B cell (primary cell): ENCODE measurements at regions not wholly inside any gene's neighbourhood (a gene's known extent, or its start where the extent isn't known, plus 50 kb on each side); places are given as distances from the start of the nearest gene placed in this dataset.

Source experiments
- ATAC-seq: fragments of 200-7000 bp; cut with Tn5 transposase; one replicate; pipeline ENCODE4 v1.10.0; 2021; ENCODE audit warnings: low read depth, mild to moderate bottlenecking, moderate number of reproducible peaks, moderate library complexity
- CTCF ChIA-PET: fragments of 350-600 bp; sonication (Branson Sonifier 250); formaldehyde crosslinking; loops from one replicate; lab custom pipeline; 2021; ENCODE audit warnings: antibody characterized with exemption, inconsistent platforms; lab: Charles Lee
- POLR2A ChIA-PET: fragments of 350-600 bp; sonication (Branson Sonifier 250); formaldehyde crosslinking; loops from one replicate; lab custom pipeline; 2021; ENCODE audit warnings: antibody characterized with exemption; lab: Charles Lee
- DNase-seq: peaks from one replicate; pipeline ENCODE4 v3.0.0; 2013
- H2AFZ ChIP-seq: 2 replicates; pipeline ENCODE4 v1.6.1; 2012; ENCODE audit warnings: mild to moderate bottlenecking, low read depth, low read length; ENCODE audit not compliant: insufficient read depth, poor library complexity, severe bottlenecking
- H3K27ac ChIP-seq, 2 donors: 1 replicate in 1 of 2; 2 replicates in 1 of 2; pipeline ENCODE4 v1.5.1; 2012 to 2013; ENCODE audit warnings: low read length in 2 of 2, mild to moderate bottlenecking in 2 of 2, moderate library complexity in 1 of 2
- H3K27me3 ChIP-seq, 4 experiments: fragments of 200-600 bp in 1 of 4; sonication (generic) in 1 of 4; replicated peaks in 1 of 4; 1 replicate in 2 of 4; 2 replicates in 2 of 4; pipeline versions ENCODE4 v1.6.1 to v1.7.0; 2013 to 2016; ENCODE audit warnings: low read length in 3 of 4, mild to moderate bottlenecking in 2 of 4, mixed read lengths in 1 of 4, moderate library complexity in 1 of 4; ENCODE audit not compliant: insufficient read depth in 4 of 4, control insufficient read depth in 3 of 4; ENCODE audit errors: control extremely low read depth in 1 of 4
- H3K36me3 ChIP-seq, 2 experiments: replicated peaks in 1 of 2; 1 replicate in 1 of 2; 2 replicates in 1 of 2; pipeline versions ENCODE4 v1.6.1 to v1.7.1; 2013; ENCODE audit warnings: low read length in 1 of 2; ENCODE audit not compliant: insufficient read depth in 2 of 2, control insufficient read depth in 1 of 2; ENCODE audit errors: control extremely low read depth in 1 of 2, extremely low read depth in 1 of 2
- H3K4me1 ChIP-seq, 2 donors: fragments of 200-600 bp in 1 of 2; sonication (generic) in 1 of 2; 1 replicate in 1 of 2; 2 replicates in 1 of 2; pipeline versions ENCODE4 v1.5.1 to v1.6.1; 2013 to 2017; ENCODE audit warnings: low read length in 2 of 2; ENCODE audit not compliant: control insufficient read depth in 2 of 2, insufficient read depth in 2 of 2
- H3K4me2 ChIP-seq: replicated peaks from 2 replicates; pipeline ENCODE3; 2012; ENCODE audit warnings: mild to moderate bottlenecking, low read depth, low read length; ENCODE audit not compliant: poor library complexity, severe bottlenecking
- H3K4me3 ChIP-seq, 5 experiments: fragments of 200-600 bp in 1 of 5; sonication (generic) in 1 of 5; 1 replicate in 3 of 5; 2 replicates in 2 of 5; pipeline versions ENCODE4 v1.5.1 to v1.7.0; 2011 to 2016; ENCODE audit warnings: low read length in 4 of 5, mild to moderate bottlenecking in 4 of 5, low read depth in 2 of 5, control low read depth in 1 of 5, moderate library complexity in 1 of 5; ENCODE audit not compliant: insufficient read depth in 1 of 5; ENCODE audit errors: control extremely low read depth in 1 of 5, extremely low read depth in 1 of 5
- H3K79me2 ChIP-seq: fragments of 200-600 bp; sonication (generic); one replicate; pipeline ENCODE4 v1.6.0; 2016; ENCODE audit warnings: low read length; ENCODE audit not compliant: control insufficient read depth, insufficient read depth
- H3K9ac ChIP-seq: fragments of 200-600 bp; sonication (generic); 2 replicates; pipeline ENCODE4 v1.6.1; 2017; ENCODE audit warnings: mild to moderate bottlenecking, low read length, moderate library complexity
- H3K9me3 ChIP-seq, 3 donors: one replicate each; pipeline versions ENCODE4 v1.6.1 to v1.7.1; 2013; ENCODE audit warnings: low read length in 2 of 3; ENCODE audit not compliant: control insufficient read depth in 2 of 3, insufficient read depth in 1 of 3; ENCODE audit errors: control extremely low read depth in 1 of 3
- H4K20me1 ChIP-seq: 2 replicates; pipeline ENCODE4 v1.6.0; 2012; ENCODE audit warnings: mild to moderate bottlenecking, low read length; ENCODE audit not compliant: insufficient read depth, control insufficient read depth, poor library complexity, severe bottlenecking
- H3K27ac Mint-ChIP-seq: one replicate; pipeline ENCODE4 v1.8.0; 2021; ENCODE audit warnings: mixed read lengths
- H3K27me3 Mint-ChIP-seq: one replicate; pipeline ENCODE4 v1.8.0; 2021; ENCODE audit warnings: mixed read lengths
- H3K4me1 Mint-ChIP-seq: one replicate; pipeline ENCODE4 v1.8.0; 2021; ENCODE audit warnings: mixed read lengths
- H3K4me3 Mint-ChIP-seq: one replicate; pipeline ENCODE4 v1.8.0; 2021; ENCODE audit warnings: mixed read lengths
- H3K9me3 Mint-ChIP-seq: one replicate; pipeline ENCODE4 v1.8.0; 2022; ENCODE audit warnings: mixed read lengths; ENCODE audit not compliant: insufficient read depth
- EZH2 ChIP-seq: IDR thresholded peaks from 2 replicates; pipeline ENCODE4 v1.6.1; 2012; ENCODE audit warnings: borderline replicate concordance, low read depth, mild to moderate bottlenecking, moderate library complexity, low read length; ENCODE audit not compliant: insufficient read depth, poor library complexity, severe bottlenecking
- WGBS: methylation state at CpG from one replicate; pipeline ENCODE4 v1.1.5; 2013; ENCODE audit warnings: missing lambda C conversion rate; ENCODE audit not compliant: insufficient coverage; 5-methylcytosine and 5-hydroxymethylcytosine counted together
- intact Hi-C: fragments of 100-400 bp; cut with micrococcal nuclease; formaldehyde crosslinking; loops from one replicate; pipeline ENCODE4 v1.10.0; 2022
- TF ChIP-seq, protein P1 (sequence below): fragments of 200-600 bp; IDR thresholded peaks from one replicate; pipeline ENCODE4 v1.8.0; 2022; ENCODE audit warnings: antibody characterized with exemption, mild to moderate bottlenecking

DNA sequence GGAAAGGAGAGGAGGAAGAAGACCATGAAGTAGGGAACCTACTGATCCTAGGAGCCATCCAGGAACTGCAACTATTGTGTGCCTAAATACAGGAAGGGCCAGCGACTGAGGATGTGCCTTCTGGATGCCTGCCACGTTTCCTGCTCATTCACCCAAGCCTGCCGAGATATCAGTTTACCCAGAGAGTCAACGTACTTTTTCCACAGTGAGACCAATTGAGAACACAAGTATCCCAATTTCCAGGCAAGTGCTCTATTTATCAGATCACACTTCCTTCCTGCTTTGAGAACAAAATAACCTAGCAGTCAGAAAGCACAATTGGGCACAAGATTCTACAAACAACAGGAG is 122.4 kb downstream of the AKAP11 start:
- no peak overlapping the region for H3K27ac Mint-ChIP-seq

GRCh38 chr13:42394711-42395085 is 122.7 kb downstream of the AKAP11 start:
- Histone ChIP-seq H3K9me3 (peaks cover 0 to 3% (median 0%) of the 10 kb centered on the region in 3 donors), H3K36me3 (no peaks in the 10 kb centered on the region), H2AFZ (no peak overlapping the region), H3K27ac (no peak overlapping the region), H3K9ac (no peak overlapping the region), H3K4me2 (no peak overlapping the region), H4K20me1 (no peaks in the 10 kb centered on the region), H3K79me2 (no peaks in the 10 kb centered on the region), H3K27me3 (no peaks in the 10 kb centered on the region), H3K4me1 (peaks cover 10 to 21% of the 10 kb centered on the region in 2 donors), H3K4me3 (no peak overlapping the region)
- ChIA-PET POLR2A (no interaction called here), CTCF (no interaction called here)
- 61% methylated on average over 2 of the region's 2 CpGs for WGBS
- DNase-seq (no peak), ATAC-seq (no peak)
- no peak for TF ChIP-seq EZH2
- TF ChIP-seq, protein P1, sequence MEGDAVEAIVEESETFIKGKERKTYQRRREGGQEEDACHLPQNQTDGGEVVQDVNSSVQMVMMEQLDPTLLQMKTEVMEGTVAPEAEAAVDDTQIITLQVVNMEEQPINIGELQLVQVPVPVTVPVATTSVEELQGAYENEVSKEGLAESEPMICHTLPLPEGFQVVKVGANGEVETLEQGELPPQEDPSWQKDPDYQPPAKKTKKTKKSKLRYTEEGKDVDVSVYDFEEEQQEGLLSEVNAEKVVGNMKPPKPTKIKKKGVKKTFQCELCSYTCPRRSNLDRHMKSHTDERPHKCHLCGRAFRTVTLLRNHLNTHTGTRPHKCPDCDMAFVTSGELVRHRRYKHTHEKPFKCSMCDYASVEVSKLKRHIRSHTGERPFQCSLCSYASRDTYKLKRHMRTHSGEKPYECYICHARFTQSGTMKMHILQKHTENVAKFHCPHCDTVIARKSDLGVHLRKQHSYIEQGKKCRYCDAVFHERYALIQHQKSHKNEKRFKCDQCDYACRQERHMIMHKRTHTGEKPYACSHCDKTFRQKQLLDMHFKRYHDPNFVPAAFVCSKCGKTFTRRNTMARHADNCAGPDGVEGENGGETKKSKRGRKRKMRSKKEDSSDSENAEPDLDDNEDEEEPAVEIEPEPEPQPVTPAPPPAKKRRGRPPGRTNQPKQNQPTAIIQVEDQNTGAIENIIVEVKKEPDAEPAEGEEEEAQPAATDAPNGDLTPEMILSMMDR = no peak
- Mint-ChIP-seq H3K9me3 (no peaks in the 10 kb centered on the region), H3K4me1 (peaks cover 27% of the 10 kb centered on the region), H3K4me3 (peak overlapping the region; percentile 48), H3K27me3 (peaks cover 3% of the 10 kb centered on the region), H3K27ac (peak overlapping the region; percentile 26)
- intact Hi-C loops = no loop called here

More for the DNA sequence above, 122.4 kb downstream of the AKAP11 start:
- Histone ChIP-seq H3K4me2 (no peak overlapping the region), H3K27me3 (no peaks in the 10 kb centered on the region), H3K27ac (no peak overlapping the region), H3K4me1 (peaks cover 10 to 21% of the 10 kb centered on the region in 2 donors), H3K9me3 (peaks cover 0 to 3% (median 0%) of the 10 kb centered on the region in 3 donors), H2AFZ (no peak overlapping the region), H3K9ac (no peak overlapping the region), H3K79me2 (no peaks in the 10 kb centered on the region), H4K20me1 (no peaks in the 10 kb centered on the region), H3K36me3 (no peaks in the 10 kb centered on the region), H3K4me3 (no peak overlapping the region)
- ChIA-PET POLR2A (no interaction called here), CTCF (no interaction called here)
- 87% methylated on average over 4 of the region's 4 CpGs for WGBS
- no peak overlapping the region for H3K4me3 Mint-ChIP-seq
- ATAC-seq (no peak), DNase-seq (no peak)
- TF ChIP-seq EZH2 = no peak
- TF ChIP-seq, protein P1 = no peak
- peaks cover 3% of the 10 kb centered on the region for H3K27me3 Mint-ChIP-seq
- intact Hi-C loops = no loop called here
- H3K9me3 Mint-ChIP-seq = no peaks in the 10 kb centered on the region
- H3K4me1 Mint-ChIP-seq = peaks cover 27% of the 10 kb centered on the region
